C4-2B (cell line): ENCODE measurements at regions not wholly inside any gene's neighbourhood (a gene's known extent, or its start where the extent isn't known, plus 50 kb on each side); places are given as distances from the start of the nearest gene placed in this dataset.

Source experiments
- H3K27ac ChIP-seq: fragments of 450-650 bp; 2 replicates; pipeline ENCODE4 v1.5.1; 2017
- CTCF ChIP-seq: fragments of 450-650 bp; conservative IDR thresholded peaks from 2 replicates; pipeline ENCODE4 v1.5.1; 2017; ENCODE audit warnings: mild to moderate bottlenecking
- ZFX ChIP-seq: fragments of 450-650 bp; IDR thresholded peaks from 2 replicates; pipeline ENCODE4 v1.6.1; 2017

GRCh38 chr4:125744891-125745364, 430.2 kb downstream of the FAT4 start:
- no peak overlapping the region for H3K27ac ChIP-seq
- no peak for TF ChIP-seq ZFX
- TF ChIP-seq CTCF = no peak

GRCh38 chr4:125749354-125749753, 434.6 kb downstream of the FAT4 start:
- TF ChIP-seq CTCF (no peak), ZFX (no peak)
- no peak overlapping the region for H3K27ac ChIP-seq

GRCh38 chr4:125750399-125750798, 435.6 kb downstream of the FAT4 start:
- TF ChIP-seq CTCF = no peak
- no peak for TF ChIP-seq ZFX
- H3K27ac ChIP-seq = no peak overlapping the region

GRCh38 chr4:125750828-125751466, 436.2 kb downstream of the FAT4 start:
- TF ChIP-seq ZFX (no peak), CTCF (peak; percentile 25)
- H3K27ac ChIP-seq = no peak overlapping the region

GRCh38 chr4:125758438-125758837, 443.7 kb downstream of the FAT4 start:
- TF ChIP-seq ZFX = no peak
- no peak for TF ChIP-seq CTCF
- no peak overlapping the region for H3K27ac ChIP-seq

- H3K27ac ChIP-seq = no peak overlapping the region
- TF ChIP-seq CTCF (no peak), ZFX (no peak)
Measured at GRCh38 chr4:125760201-125760819, 445.6 kb downstream of the FAT4 start.

GRCh38 chr4:125760956-125761355, 446.2 kb downstream of the FAT4 start:
- no peak overlapping the region for H3K27ac ChIP-seq
- no peak for TF ChIP-seq ZFX
- no peak for TF ChIP-seq CTCF
